Right atrium auricular region (tissue), 2 donors: ENCODE measurements at regions not wholly inside any gene's neighbourhood (a gene's known extent, or its start where the extent isn't known, plus 50 kb on each side); places are given as distances from the start of the nearest gene placed in this dataset.

Experiments used
- DNase-seq: peaks from one replicate; pipeline ENCODE4 v3.0.0-alpha.2; 2019; ENCODE audit warnings: low spot score
- H3K27ac ChIP-seq, 2 donors: fragments of 200-600 bp; sonication (generic); 1 replicate in 1 of 2; 2 replicates in 1 of 2; pipeline ENCODE4 v1.5.1; 2016 to 2019
- H3K27me3 ChIP-seq, 2 donors: fragments of 200-600 bp; sonication (generic); one replicate each; pipeline versions ENCODE4 v1.5.1 to v1.6.0; 2017 to 2019
- H3K36me3 ChIP-seq: fragments of 200-600 bp; sonication (generic); one replicate; pipeline ENCODE4 v1.5.1; 2016
- H3K4me1 ChIP-seq, 2 donors: fragments of 200-600 bp; sonication (generic); one replicate each; pipeline versions ENCODE4 v1.5.1 to v1.6.0; 2017 to 2019
- H3K4me3 ChIP-seq, 2 donors: fragments of 200-600 bp; sonication (generic); 1 replicate in 1 of 2; 2 replicates in 1 of 2; pipeline ENCODE4 v1.5.1; 2017 to 2019; ENCODE audit warnings: mild to moderate bottlenecking in 1 of 2, moderate library complexity in 1 of 2
- H3K9me3 ChIP-seq, 2 donors: fragments of 200-600 bp; sonication (generic); one replicate each; pipeline ENCODE4 v1.5.1; 2019
- CTCF ChIP-seq, 2 donors: fragments of 200-600 bp; sonication (generic); IDR thresholded peaks; one replicate each; pipeline ENCODE4 v1.5.1; 2019; ENCODE audit warnings: antibody characterized with exemption in 2 of 2

- no peaks in the 10 kb centered on the region for H3K27me3 ChIP-seq
- no peak overlapping the region for H3K4me3 ChIP-seq
- H3K36me3 ChIP-seq, result no peaks in the 10 kb centered on the region
- H3K4me1 ChIP-seq, result no peaks in the 10 kb centered on the region
- H3K27ac ChIP-seq, result no peak overlapping the region
- no peaks in the 10 kb centered on the region for H3K9me3 ChIP-seq
- no peak for DNase-seq
- TF ChIP-seq CTCF (IDR thresholded peaks at IDR 0.05), result no peak
Measured at GRCh38 chr15:93894438-93895036, 336.8 kb upstream of the MCTP2 start.

- Histone ChIP-seq H3K27me3 (no peaks in the 10 kb centered on the region), H3K36me3 (no peaks in the 10 kb centered on the region), H3K9me3 (no peaks in the 10 kb centered on the region), H3K27ac (no peak overlapping the region), H3K4me3 (no peak overlapping the region), H3K4me1 (peaks cover 0 to 4% of the 10 kb centered on the region in 2 donors)
- DNase-seq, result no peak
- no peak for TF ChIP-seq CTCF (IDR thresholded peaks at IDR 0.05)
Measured at GRCh38 chr15:93887151-93887550, 344.2 kb upstream of the MCTP2 start.

GRCh38 chr15:93882779-93883178 is 348.6 kb upstream of the MCTP2 start:
- no peak for DNase-seq
- Histone ChIP-seq H3K27me3 (no peaks in the 10 kb centered on the region), H3K4me3 (no peak overlapping the region), H3K4me1 (peaks cover 0 to 4% of the 10 kb centered on the region in 2 donors), H3K27ac (no peak overlapping the region), H3K36me3 (no peaks in the 10 kb centered on the region), H3K9me3 (no peaks in the 10 kb centered on the region)
- TF ChIP-seq CTCF (IDR thresholded peaks at IDR 0.05), result no peak

GRCh38 chr15:93882141-93882540 is 349.2 kb upstream of the MCTP2 start:
- Histone ChIP-seq H3K36me3 (no peaks in the 10 kb centered on the region), H3K4me3 (no peak overlapping the region), H3K27ac (no peak overlapping the region), H3K27me3 (no peaks in the 10 kb centered on the region), H3K4me1 (peaks cover 0 to 4% of the 10 kb centered on the region in 2 donors), H3K9me3 (no peaks in the 10 kb centered on the region)
- no peak for TF ChIP-seq CTCF (IDR thresholded peaks at IDR 0.05)
- DNase-seq, result no peak

- H3K4me3 ChIP-seq, result no peak overlapping the region
- H3K27ac ChIP-seq, result no peak overlapping the region
- no peaks in the 10 kb centered on the region for H3K9me3 ChIP-seq
- H3K36me3 ChIP-seq, result no peaks in the 10 kb centered on the region
- H3K4me1 ChIP-seq, result peaks cover 0 to 4% of the 10 kb centered on the region in 2 donors
- no peaks in the 10 kb centered on the region for H3K27me3 ChIP-seq
- no peak for TF ChIP-seq CTCF (IDR thresholded peaks at IDR 0.05)
- DNase-seq, result no peak
Measured at GRCh38 chr15:93881310-93881709, 350.1 kb upstream of the MCTP2 start.

GRCh38 chr15:93880358-93880757 is 351.0 kb upstream of the MCTP2 start:
- Histone ChIP-seq H3K4me1 (peaks cover 0 to 4% of the 10 kb centered on the region in 2 donors), H3K27ac (no peak overlapping the region), H3K9me3 (no peaks in the 10 kb centered on the region), H3K36me3 (no peaks in the 10 kb centered on the region), H3K4me3 (no peak overlapping the region), H3K27me3 (no peaks in the 10 kb centered on the region)
- DNase-seq, result no peak
- no peak for TF ChIP-seq CTCF (IDR thresholded peaks at IDR 0.05)
